GM23248 (cell line): ENCODE measurements at regions not wholly inside any gene's neighbourhood (a gene's known extent, or its start where the extent isn't known, plus 50 kb on each side); places are given as distances from the start of the nearest gene placed in this dataset.

Source experiments
- EZH2 ChIP-seq: fragments of 200-600 bp; sonication (generic); IDR thresholded peaks from 2 replicates; pipeline ENCODE4 v1.6.1; 2018; ENCODE audit warnings: antibody characterized with exemption, mild to moderate bottlenecking; ENCODE audit not compliant: insufficient read depth, poor library complexity, severe bottlenecking
- EZH2phosphoT487 ChIP-seq: fragments of 200-600 bp; sonication (generic); IDR thresholded peaks from 2 replicates; pipeline ENCODE4 v1.6.1; 2018; ENCODE audit warnings: antibody characterized with exemption, moderate library complexity, mild to moderate bottlenecking, low read depth; ENCODE audit not compliant: insufficient read depth

GRCh38 chr2:22600999-22601398 lies 784.0 kb upstream of the KLHL29 start:
- TF ChIP-seq EZH2, result no peak
- no peak for TF ChIP-seq EZH2phosphoT487
